ENCODE measurements at regions not wholly inside any gene's neighbourhood (a gene's known extent, or its start where the extent isn't known, plus 50 kb on each side); places are given as distances from the start of the nearest gene placed in this dataset.
"Not testable (repeated sequence)": the region's sequence is repeated elsewhere in the genome, so short reads cannot be mapped to it uniquely, and the experiment has no call there.

DNA sequence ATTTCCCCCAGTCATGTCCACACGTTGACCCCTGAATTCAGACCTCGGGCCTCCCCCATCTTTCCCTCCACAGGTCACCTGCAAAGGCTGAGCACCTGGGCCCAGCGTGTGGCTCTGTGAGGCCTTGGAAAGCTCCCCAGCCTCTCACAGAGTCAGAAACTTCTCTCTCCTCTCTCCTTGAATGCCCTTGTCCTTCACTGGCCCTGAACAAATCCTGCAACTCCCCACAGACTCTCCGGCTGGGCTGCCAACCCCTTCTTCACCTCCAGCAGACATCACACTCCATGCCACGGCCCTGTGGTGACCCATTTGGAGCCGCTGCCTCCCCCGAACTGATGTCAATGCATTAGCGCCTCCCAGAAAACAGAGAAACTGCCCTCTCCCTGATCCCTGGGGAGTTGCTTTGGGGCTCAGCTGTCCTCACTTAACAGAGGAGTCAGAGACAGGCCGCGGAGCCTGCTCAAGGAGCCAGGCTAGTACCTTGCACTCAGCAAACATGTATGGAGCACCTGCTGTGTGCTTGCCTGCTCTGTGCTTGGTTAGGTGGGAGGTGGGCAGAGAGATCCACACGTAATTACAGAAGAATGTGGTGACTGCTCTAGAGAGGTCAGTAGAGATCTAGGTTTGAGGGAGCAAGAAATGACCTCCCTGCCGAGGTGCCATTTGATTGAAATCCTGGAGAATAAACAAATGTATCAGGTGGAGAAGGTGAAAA lies 99.2 kb upstream of the PWP1 start:
- ChIA-PET CTCF (no interaction called here), POLR2A (no interaction called here)

DNA sequence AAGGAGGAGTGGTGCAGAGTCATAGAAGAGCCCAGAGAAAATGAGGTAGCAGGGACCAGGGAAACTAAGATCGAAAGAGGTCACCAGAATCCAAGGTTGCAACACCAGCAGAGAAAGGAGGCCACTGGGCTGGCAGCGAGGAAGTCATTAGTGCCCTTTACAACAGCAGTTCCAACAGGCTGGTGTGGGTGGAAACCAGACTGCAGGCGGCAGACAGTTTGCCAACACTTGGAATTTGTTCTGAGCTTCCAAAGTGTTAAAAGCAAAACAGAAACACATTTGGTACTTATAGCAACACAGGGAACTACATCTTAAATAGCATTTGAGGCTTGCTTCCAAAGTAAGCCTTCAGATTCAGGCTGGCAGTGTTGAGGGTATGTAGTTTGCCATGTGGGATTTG lies 95.2 kb upstream of the PWP1 start:
- CTCF ChIA-PET: no interaction called here
- POLR2A ChIA-PET: no interaction called here

DNA sequence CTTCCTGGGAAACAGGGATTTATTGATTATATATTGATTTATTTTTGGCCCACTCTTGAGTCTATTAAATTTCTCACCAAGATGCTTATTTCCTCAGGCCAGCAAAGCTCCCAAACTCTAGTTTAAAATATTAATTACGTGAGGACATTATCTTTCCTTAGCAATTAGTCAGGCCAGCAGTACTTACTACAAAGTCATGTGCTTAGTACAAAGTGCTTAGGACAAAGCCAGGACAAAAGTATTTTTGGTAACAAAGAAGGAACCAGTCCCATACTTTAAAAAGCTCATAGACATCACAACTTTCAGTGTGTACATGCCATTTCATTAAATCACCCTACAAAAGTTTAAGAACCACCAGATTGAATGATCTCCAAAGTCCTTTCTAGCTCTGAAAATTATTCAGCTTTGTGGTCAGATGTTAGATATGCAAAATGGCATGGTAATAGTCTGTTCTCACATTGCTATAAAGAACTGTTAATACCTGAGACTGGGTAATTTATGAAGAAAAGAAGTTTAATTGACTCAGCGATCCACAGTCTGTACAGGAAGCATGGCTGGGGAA lies 94.7 kb upstream of the PWP1 start:
- CTCF ChIA-PET: no interaction called here
- POLR2A ChIA-PET: no interaction called here

DNA sequence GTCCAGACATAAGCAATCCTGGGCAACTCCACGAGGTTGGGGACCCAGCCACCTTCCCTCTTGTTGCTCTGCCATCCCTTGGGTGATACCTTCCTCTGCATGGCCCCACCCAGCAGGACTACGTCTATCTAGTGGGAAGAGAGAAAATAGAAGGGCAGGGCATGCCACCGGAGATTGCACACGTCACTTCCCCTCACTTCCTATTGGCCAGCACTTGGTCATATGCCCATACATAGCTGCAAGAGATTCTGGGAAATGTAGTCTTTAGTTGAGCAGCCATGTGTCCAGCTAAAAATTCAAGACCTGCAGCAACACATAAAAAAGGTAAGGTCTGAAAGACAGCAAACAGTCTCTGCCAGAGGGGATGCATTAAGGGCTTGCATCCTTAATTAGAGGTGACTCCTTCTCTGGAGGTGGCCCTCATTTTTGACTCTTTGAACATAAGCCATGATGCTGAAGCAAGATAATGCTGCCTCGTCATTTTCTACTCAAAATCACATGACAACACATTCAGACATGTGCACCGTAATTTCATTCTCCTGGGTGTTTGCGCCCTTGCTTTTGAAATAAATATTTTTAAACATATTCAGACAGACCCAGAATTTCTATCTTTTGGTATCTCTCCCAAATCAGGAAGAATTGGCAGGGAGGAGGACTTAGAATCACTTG lies 91.8 kb upstream of the PWP1 start:
- ChIA-PET POLR2A (no interaction called here), CTCF (no interaction called here)

DNA sequence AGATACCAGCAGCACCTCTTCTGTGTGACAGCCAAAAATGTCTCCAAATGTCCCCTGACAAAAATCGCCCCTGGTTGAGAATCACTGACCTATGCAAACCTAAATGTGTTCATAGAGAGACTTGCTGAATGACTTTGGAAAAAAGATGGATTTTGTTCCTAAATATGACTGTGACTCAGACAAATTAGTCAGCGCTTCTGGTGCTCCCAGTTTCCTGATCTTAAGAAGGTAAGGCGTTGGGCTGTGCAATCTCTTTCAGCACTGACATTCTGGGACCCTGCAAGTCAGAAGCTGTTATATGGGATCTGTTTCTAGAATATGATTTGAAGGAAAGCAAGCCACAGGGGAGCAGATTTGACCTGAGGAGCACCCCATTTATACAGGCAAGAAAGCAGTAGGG lies 90.6 kb upstream of the PWP1 start:
- ChIA-PET POLR2A (no interaction called here), CTCF (no interaction called here)

DNA sequence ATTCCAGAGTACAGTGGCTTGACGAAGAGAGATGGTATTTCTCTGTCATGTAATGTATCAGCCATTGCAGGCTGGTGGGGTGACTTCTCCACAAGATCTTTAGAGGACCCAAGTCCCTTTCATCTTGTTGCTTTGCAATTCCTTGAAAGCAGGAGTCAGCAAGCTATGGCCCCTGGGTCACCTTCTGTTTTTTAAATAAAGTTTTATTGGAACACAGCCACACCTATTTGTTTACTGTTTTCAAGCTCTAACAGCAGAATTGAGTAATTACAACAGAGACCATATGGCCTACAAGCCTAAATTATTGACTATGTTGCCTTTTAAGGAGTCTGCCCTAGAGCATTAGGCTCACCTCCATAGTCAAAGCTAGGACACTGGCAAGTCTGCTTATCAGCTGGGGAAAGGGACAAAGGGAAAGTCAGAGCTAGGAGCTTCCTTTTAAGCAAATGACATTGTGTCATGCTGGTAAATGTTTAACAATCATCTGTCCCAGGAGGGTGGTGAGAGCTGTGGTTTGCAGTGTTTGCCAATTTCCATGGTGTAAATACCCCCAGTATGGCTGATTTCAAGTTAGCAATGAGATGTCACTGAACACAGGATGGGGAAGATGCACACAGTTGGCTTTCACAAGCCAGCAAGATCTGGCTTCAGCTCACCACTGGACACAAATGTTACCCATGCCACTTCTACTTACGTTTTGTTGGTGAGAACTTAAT lies 87.7 kb upstream of the PWP1 start:
- ChIA-PET POLR2A (no interaction called here), CTCF (interaction anchor here (1.5 kb wide), 1 partner anchor 10 kb away, joined by 8 read pairs; no protein-coding TSS in a partner anchor)

DNA sequence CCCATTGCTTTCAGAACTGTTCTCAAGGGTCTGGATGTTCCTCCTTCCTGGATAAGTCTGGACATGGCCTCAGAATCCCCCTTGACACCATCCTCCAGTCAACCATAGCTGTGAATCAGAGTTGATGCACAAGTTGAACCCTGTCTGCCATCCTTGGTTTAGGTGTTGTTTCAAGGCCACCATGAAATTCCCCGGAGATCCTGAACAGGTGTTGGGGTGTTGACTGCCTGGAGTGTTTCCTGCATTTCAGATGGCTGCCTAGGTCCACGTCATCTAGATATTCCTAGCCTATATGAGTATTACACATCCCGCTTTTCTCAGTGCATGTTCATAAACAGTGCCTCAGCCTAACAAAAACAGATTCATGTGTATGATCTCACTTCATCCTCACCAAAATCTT lies 86.7 kb upstream of the PWP1 start:
- CTCF ChIA-PET: no interaction called here
- POLR2A ChIA-PET: no interaction called here

DNA sequence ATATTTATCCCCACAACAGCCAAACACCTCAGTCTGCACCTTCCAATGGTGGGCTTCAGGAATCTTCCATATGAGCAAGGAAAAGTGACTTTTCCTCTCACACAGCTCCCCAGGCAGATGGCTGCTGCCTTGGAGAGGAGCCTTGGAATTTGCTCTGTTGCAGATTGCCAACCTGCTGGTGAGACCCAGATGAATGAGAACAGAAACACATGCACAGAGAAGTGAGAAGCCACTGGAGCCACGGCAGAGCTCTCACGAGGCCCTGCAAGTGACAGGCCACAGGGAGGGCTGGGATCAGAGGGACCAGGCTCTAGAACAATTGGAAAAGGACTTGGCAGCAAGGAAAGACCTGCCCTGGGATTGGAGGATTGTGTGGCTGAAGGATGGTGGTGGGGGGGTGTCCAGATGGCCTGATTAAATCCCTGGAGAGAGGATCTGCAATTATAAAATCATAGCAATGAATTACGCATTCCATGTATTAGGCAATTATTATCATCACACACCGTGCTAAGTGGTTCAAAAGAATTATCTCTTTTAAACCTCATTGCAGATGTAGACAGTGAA lies 84.9 kb upstream of the PWP1 start:
- ChIA-PET POLR2A (no interaction called here), CTCF (no interaction called here)

DNA sequence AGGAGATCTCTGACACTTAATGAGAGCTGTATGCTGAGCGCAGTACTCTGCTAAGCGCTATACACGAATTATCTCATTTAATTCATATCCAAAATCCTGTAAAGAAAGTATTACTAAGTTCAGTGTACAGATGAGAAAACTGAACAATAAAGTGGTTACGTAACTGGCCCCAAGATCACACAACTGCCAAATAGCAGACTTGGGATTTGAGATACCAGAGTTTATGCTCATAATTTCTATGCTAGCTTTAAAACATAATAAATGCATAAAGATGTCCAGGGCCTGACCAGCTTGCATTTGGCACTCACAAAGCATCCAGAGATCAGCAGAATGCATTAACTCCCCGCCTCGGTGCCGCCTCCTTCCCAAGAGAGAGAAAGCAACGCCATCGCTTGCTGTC lies 83.2 kb upstream of the PWP1 start:
- ChIA-PET CTCF (no interaction called here), POLR2A (no interaction called here)

DNA sequence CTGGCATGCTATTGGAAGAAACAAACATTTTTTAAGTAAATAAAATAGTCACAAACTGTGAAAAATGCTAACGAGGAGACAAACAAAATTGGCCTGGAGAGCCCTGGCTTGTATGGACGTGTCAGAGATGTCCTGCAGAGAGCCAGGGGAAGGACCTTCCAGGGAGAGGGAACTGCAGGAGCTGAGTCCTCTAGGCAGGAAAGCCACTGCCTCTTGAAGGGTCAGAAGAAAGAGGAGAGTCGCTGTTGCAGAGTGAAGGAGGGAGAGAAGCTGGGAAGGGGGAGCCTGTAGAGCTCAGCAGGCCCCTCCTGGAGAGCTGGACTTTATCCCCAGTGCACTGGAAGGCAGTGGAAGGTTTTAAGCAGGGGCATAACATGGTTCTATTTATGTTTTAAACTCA lies 80.3 kb upstream of the PWP1 start:
- POLR2A ChIA-PET: interaction anchor here (0.5 kb wide), 1 partner anchor 285 kb away, joined by 3 read pairs; no protein-coding TSS in a partner anchor
- CTCF ChIA-PET: interaction anchor here (0.9 to 1.0 kb wide), 2 partner anchors 200 to 473 kb away, joined by 3 to 5 read pairs; no protein-coding TSS in a partner anchor

DNA sequence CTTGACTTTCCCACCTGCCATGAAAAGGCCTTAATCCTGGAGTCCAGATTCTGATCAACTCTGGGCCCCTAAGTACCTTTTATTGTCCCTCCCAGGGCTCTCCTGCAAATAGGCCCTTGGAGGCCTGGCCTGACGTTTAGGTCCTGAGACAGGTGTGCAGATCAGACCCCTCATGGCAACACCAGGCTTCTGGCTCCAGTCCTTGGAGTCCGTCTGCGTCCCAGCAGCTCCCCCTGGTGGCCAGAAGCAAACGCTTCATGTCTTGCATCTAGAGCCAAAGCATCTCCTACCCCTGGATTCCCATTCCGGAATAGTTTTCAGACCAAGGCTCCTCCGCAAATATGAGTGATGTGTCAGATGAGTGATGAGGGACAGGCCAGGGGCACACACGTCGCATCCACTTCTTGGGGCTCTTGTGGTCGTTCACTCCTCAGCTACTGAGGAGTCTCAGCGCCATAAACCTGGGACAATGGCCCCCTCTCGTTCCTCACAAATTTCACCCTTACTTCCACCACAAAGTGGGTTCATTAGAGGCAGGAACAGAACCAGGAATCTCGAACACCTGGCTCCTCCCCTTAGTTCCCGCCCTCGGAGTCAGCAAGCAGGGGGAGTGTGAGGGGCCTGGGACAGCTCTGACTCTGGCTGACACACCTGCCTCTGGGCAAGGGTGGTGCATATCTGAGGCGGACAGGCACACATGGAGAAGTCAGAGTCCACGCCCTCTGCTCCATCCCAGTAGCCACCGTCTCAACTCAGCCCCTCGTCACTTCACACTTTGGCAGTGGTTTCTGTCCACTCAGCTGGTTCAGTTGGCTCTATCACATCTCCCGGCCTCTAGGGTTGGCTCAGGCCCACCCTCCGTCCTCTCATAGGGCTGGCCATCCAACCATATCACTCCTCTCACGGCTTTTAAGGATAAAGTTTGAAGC lies 77.9 kb upstream of the PWP1 start:
- ChIA-PET CTCF (interaction anchor here (0.6 to 3.6 kb wide), 13 partner anchors 10 to 668 kb away, joined by 3 to 32 read pairs (median 4); no protein-coding TSS in a partner anchor), POLR2A (no interaction called here)

DNA sequence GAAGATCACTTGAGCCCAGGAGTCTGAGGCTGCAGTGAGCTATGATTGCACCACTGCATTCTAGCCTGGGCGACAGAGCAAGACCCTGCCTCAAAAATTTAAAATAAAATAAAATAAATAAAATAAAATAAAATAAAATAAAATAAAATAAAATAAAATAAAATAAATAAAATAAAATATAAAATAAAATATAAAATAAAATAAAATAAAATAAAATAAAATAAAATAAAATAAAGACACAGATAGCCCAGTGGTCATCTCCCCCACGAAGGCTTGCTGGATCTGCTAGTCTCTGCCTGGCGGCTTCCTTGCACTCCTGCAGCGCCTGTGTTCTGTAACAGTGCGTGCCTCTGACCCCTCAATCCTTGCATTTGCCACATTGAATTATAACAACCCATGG lies 76.8 kb upstream of the PWP1 start:
- CTCF ChIA-PET: interaction anchor here (1.0 to 3.6 kb wide), 4 partner anchors 290 to 481 kb away, joined by 4 to 32 read pairs (median 4); no protein-coding TSS in a partner anchor
- POLR2A ChIA-PET: not testable (repeated sequence)

DNA sequence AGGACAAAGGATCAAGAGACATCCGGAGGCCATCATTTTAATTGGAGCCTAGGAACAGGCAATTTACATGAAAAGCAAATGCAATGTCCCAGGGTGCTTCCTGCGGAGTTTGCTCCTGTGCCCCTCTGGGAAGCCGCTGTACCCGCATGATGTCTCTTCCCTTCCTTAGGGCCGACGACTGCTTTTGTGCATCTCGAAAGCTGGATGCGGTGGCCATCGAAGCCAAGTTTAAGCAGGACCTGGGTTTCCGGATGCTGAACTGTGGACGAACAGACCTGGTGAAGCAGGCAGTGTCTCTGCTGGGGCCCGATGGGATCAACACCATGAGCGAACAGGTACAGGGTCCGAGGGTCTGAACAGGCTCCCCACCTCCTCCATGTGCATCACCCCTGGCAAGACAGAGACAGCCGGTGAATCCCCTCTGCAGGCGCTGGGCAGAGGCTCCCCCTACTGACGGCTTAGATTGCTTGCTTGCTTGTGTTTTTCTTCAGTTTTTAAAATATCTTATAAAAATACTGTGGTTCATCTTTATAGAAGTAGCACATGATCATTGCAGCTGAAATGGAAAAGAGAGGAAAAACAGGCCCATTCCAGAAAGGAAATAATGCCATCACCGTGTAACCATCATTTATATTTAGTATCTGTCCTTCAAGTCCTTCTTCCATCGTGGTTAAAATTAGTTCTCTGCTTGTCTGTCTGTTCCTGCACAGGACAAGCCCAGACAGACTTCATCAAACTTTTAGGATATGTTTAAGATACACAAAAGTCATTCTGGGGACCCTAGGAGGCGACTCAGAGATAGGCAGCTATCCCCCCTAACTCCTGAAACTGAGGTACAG lies 75.4 kb upstream of the PWP1 start:
- ChIA-PET CTCF (interaction anchor here (0.5 to 3.6 kb wide), 4 partner anchors 233 to 485 kb away, joined by 3 to 32 read pairs (median 3); no protein-coding TSS in a partner anchor), POLR2A (no interaction called here)

DNA sequence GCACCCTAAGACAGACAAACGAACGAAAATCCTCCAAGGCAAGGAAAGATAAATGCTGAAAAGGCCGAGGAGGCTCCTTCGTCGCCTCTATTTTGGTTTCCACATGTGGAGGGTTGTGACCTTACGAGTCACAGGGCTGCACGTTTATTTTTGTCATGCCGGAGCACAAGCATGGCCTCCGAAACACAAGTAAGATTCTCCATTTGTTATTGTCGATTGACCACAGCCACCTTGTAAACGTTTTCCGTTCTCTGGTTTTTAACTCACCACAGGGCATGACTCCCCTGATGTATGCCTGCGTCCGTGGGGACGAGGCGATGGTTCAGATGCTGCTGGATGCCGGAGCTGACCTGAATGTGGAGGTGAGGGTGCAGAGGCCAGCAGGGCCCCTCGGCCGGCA lies 73.1 kb upstream of the PWP1 start:
- CTCF ChIA-PET: interaction anchor here (1.3 kb wide), 1 partner anchor 482 kb away, joined by 3 read pairs; no protein-coding TSS in a partner anchor
- POLR2A ChIA-PET: no interaction called here

DNA sequence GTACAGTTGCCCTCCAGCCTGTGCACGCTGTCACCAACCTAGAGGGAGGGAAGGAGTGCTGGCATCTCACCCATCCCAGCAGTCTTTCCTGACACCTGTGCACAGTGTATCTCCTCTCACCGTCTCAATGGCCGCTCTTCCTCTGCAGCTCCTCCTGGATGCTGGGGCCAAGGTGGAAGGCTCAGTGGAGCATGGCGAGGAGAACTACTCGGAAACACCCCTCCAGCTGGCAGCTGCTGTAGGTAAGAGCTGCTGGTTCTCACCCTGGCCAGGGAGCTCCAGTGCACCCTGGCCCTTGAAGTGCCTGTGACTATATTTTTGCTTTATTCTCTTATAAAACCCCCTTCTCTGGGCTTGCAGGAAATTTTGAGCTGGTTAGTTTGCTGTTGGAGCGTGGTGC lies 68.7 kb upstream of the PWP1 start:
- CTCF ChIA-PET: no interaction called here
- POLR2A ChIA-PET: no interaction called here

DNA sequence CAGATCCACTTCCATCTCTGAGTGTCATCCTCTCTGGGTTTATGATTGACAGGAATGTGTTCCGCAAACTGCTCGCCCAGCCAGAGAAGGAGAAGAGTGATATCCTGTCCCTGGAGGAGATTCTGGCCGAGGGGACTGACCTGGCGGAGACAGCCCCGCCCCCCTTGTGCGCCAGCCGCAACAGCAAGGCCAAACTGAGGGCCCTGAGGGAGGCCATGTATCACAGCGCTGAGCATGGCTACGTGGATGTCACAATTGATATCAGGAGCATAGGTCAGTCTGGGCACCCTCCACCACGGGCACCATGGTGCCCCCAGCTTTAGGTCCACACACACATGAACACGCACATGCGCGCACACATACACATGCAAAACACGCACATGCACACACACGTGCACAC lies 67.5 kb upstream of the PWP1 start:
- ChIA-PET POLR2A (no interaction called here), CTCF (interaction anchor here (1.1 kb wide), 1 partner anchor 487 kb away, joined by 3 read pairs; no protein-coding TSS in a partner anchor)

DNA sequence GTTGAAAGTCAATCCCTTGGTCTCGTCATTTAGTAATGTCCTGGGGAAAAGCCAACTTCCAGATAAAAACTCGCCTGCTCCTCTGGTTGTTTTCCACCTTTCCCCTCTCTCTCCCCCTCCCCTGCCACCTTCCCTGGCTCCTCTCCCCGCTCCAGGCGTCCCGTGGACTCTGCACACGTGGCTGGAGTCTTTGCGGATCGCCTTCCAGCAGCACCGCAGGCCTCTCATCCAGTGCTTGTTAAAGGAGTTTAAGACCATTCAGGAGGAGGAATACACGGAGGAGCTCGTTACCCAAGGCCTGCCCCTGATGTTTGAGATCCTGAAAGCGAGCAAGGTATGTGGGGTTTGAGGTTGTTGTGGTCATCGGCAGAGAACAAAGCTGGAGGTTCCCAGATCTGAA lies 65.8 kb upstream of the PWP1 start:
- CTCF ChIA-PET: interaction anchor here (0.6 kb wide), 1 partner anchor 397 kb away, joined by 3 read pairs; no protein-coding TSS in a partner anchor
- POLR2A ChIA-PET: no interaction called here

DNA sequence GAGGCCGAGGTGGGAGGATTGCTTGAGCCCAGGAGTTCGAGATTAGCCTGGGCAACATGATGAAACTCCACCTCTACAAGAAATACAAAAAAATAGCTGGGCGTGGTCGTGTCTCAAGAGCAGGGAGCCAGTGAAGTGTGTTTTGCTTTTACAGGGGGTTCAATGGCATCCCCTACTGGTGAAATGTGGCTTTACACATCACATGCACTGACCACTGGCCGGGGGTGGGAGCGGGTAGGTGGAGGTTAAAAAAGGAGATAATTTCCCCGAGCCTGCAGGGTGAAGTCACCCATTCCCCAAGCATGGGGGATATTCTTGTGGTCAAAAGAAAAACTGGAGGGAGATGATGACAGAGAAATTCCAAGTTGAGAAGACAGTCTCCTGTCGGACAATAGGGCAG lies 63.6 kb upstream of the PWP1 start:
- CTCF ChIA-PET: no interaction called here

More for the DNA sequence above, 63.6 kb upstream of the PWP1 start:
- POLR2A ChIA-PET: no interaction called here
